NCI-H187 treated with DMSO at 0.1 percent for 48 hours (cell line): ENCODE measurements at regions not wholly inside any gene's neighbourhood (a gene's known extent, or its start where the extent isn't known, plus 50 kb on each side); places are given as distances from the start of the nearest gene placed in this dataset.

Experiments
- DNase-seq: peaks from one replicate; lab custom pipeline; 2025; lab: John Stamatoyannopoulos, UW

DNA sequence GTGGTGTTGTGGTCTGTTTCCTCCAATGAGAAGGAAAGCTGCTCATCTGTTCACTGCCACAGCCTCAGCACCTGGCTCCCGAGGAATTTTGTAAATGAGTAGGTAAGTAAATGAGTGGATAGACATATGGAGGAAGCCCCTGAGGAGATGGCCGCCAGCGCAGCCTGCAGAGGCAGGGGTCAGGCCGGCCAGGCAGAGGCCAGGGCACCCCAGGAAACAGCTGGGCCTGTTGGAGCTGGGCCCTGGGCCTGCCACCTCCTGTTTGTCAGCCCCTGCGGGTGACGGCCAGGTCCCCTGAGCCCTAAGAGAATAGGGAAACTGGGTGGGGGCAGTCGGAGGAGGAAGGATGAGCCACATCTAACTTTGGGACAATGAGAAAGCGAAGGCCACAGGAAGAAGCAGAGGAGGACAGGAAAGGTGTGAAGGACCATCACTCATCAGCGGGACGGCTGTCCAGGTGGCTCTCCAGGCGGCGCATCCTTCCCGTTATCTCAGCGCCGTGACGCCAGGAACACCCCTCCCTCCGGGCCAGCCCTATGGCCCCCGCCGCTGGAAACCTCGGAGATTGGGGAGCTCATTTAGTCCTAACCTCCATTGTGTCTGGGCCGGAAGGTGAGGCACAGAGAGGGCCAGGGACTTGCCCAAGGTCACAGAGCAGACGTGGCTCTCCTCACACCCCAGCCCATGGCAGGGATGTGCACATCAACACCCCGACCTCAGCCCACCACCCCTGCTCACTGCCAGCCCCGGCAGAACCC is 142.3 kb upstream of the UNC5B start:
- DNase-seq = no peak

DNA sequence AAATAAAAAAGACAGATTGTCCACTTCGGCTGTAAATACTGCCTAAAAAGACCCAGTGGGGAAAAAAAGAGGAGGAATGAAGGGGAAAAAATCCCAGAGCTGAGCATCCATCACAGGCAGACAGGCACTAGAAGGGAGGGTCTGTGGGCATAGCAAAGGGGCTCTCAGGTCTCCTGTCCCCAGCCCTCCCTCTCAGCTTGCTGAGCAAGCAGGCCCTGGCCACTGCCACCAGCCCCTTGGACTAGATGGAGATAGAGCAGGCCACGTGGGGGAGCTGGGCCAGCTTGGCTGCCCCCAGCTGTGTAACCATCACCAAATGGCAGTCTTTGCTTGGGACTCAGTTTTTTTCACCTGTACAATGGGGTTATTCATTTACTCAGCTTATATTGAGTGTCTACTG is 141.6 kb upstream of the UNC5B start:
- no peak for DNase-seq

DNA sequence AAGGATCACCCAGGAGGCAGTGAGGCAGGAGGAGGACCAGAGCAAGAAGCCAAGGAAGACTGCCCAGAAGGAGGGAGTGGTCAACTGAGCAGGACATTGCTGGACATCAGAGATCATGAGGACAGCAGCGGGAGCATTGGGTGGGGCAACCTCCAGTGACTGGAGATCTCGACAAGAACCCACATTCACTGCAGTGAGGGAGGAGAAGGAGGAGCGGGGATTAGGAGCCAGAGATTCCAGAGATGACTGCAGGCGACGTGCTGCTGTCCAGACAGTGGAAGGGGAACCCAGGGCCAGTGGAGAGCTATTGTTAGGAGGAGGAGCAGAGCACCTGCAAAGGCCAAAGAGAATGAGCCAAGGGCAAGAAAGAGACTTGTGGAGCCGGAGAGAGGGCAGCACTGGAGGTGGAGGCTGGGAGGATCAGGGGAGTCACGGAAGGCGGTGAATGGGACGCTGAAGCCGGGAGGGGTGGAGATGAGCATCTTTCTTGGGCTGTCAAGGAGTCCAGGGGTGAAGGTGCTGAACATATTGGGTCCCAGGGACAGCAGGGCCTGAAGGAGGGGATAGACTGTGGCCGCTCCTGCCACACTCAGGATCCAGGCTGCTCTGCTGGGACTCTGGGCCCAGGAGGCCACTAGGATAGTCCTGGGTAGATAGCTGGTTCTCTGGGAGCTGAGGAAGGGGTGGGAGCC is 140.1 kb upstream of the UNC5B start:
- no peak for DNase-seq

DNA sequence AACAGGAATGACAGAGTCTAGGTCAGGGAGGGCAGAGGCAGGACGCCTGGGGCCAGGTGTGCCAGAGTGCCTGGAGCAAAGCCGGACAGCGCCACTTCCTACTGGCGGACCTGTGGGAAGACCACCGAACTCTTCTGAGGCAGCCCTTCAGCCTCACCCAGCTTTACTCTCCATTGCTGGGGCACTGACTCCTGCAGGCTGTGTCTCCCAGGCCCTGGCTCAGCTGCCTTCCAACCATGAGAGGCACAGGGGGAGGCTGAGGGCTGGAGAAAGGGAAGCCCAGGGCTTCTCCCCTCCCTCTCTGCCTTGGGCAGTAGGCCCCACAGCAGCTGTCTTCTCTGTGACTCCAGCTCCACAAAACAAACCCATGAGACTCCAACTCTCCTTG is 139.6 kb upstream of the UNC5B start:
- DNase-seq = no peak

DNA sequence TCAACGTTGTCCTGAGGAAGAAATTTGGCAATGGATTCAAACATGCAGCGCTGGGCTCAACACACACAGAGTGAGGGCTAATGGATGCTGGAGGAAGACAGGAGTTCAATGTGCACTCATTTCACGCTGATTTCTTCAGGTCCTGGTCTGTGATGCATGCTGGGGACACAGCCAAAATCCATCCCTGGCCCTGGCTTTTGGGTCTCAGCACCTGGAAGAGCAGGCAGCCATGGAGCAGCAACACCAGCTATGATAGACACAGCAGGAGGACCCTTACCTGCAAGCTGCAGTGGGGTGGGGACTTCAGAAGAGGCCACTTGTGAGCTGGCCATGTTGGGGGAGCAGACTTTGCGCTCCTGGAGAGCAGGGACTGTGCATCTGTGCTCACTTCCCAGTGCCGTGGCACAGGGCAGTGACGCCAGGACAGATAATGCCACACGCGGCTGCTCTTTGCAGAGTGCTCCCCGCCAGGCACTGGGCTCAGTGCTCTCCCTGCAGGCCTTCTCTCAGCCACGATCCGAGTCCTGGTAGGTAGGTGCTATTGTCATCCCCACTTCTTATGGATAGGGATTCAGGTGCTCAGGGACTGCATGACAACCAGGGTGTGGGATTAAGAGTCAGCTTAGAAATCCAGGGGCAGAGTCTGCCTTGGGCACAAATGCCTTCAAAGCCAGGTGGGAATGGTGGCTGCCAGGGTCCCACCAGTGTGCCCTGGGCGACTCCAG is 138.8 kb upstream of the UNC5B start:
- no peak for DNase-seq

DNA sequence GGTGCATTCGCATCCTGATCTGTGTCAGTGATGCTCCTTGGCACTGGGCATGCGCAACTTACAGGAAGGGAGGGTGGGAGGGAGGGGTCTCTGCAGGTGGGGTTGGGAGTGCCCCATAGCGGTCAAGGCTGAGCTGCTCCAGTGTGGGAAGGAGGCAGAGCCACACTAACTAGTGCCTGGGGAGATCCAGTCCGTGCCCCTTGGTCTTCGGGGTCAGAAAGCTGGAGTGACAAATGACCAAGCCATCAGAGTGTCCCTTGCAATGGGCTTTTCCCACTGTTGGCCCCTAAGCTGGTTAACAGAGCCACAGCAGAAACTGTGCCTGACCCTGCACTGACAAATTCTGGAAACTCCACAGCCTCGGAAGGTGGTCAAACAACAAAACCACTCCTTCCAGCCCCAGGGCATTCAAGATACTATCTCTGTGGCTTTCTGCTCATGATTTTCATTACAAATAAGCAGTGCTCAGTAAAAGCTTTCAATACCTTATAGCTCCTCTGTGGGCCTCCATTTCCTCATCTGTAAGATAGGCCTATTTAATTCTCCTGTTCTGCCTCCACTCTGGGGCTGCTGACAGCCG is 138.1 kb upstream of the UNC5B start:
- DNase-seq = no peak

DNA sequence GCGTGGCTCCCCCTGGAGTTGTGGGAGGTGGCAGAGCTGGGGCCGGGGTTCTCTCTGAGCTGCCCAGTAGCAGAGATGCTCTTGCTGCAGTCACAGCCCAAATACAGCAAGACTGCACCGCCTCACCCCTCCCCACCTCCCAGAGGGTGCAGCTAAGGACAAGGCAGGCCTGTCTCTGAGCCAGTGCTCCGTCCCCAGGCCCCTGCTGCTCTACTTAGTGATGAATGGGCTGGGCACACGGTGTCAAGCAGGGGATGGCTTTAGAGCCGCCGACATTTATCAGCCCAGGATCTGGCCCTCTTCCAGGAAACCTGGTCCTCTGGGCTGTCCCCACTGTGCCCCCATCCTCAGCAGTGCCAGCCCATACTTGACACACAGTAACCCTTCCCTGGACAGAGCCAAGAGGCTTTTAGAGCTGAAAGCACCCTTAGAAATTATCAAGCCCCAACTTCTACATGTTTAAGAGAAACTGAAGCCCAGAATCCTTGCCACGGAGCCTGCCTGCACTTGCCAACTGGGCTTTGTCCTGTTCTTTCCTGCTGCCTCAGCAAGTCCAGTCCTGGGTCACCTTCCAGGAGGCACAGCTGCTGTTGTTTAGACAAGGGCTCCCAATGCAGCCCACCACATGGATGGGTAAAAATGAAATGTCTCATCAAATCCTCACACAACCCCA is 137.1 kb upstream of the UNC5B start:
- DNase-seq = no peak

DNA sequence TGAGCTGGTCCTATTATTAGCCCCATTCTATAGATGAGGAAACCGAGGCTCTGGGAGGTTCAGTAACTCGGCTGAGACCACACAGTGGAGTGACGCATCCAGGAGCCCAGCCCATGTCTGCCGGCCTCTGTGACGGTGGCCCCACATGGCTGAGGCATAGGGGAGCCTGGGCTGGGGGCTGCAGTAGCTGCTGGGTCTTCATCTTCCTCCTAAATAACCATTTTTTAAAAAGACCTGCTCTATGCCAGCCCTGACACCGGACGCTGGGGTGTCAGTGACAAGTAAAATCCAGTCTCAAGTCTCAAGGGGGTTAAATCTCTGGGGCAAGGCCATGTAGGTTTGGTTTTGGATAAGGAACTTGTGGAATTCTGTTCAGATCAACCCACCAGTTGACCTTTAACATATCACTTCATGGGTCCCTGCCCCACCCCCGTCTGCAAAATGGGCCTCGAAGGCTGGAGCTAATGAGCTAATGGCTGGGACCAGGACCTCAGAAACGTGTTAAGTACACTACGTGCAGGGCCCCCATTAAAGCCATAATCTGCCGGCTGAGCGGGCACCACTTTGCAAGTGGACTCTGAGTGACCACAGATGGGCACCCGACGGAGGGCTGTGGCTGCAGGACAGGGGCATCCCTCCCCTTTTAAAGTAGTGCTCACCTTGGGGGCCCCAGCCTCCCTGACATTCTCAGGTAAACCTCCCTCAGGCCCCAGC is 136.5 kb upstream of the UNC5B start:
- DNase-seq = no peak

DNA sequence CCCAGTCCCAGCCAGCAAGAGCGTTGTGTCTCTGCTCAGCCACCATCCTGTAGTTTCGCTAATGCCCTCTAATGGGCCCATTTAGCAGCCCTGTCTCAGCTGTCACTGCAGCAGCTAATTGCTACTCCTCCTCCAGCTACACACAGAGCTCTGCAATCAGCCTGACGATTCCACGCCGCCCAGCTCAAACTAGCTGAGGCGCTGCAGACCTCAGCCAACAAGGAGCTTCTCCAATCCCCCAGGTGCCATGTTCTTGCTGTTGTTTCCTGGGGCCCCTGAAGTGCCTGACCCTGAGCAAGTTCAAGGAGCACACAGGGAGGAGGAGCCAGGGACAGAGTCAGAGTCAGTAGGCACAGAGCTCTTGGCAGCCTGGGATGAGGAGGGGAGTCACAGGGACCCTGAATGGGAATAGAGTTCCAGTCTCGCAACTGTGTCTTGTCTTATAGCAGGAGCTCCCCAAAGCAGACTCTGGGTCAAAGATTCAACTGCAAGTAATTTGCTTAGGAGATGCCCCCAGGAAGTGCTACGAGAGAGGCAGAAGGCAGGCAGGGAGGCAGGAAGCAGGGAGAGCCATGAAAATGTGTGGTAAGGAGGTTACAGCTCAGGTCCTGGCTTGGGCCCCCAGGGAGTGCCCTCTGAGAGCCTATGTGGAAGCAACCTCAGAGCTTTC is 135.8 kb upstream of the UNC5B start:
- DNase-seq = no peak

DNA sequence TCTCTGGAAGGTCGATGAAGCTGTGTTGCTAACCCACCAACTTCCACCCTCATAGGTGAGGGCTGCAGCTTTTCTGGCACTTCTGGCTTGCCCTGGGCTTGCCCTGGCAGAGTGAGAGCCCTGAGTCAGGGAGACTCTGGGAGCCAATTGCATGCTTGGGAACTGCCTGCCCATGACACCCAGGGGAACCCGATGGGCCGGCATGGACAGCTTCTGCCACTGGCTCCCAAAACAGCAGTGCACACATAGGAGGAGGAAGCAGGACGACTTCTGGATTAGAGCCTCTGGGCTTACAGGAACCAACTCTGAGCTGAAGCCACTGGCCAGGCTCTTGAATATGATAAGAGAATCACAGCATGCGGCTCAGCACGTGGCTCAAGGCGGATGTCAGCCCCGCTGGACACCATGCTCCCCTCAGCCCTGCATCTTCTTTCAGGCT is 135.2 kb upstream of the UNC5B start:
- DNase-seq = no peak

DNA sequence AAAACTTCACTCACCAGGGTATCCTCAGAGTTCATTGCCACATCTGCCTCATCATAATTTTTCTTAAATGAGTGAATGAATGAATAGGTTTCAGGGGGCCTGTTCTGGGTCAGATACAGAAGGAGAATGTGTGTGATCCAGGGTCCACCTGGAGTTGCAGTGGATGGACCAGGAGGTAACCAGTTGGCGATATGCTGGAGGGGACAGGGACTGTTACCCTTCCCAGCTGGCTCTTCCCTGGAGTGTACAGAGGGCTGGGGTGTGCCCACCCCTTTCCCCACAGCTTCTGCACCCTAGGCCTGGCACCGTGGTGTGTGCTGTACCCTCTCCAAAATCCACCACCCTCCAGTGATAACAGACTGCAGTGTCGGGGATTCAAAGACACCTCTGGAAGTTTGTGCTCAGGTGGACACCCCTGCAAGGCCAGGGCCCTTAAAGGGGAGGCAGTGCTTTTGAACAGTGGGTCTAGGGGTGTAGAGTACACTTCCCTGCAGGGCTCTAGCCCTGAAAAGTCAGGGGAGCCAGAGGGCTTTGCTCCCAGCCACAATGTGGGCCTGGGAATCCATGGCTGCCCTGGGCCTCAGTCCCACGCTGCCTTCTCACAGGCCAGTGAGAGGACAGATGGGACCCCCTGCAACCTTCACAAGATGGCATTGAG is 134.4 kb upstream of the UNC5B start:
- DNase-seq = no peak

DNA sequence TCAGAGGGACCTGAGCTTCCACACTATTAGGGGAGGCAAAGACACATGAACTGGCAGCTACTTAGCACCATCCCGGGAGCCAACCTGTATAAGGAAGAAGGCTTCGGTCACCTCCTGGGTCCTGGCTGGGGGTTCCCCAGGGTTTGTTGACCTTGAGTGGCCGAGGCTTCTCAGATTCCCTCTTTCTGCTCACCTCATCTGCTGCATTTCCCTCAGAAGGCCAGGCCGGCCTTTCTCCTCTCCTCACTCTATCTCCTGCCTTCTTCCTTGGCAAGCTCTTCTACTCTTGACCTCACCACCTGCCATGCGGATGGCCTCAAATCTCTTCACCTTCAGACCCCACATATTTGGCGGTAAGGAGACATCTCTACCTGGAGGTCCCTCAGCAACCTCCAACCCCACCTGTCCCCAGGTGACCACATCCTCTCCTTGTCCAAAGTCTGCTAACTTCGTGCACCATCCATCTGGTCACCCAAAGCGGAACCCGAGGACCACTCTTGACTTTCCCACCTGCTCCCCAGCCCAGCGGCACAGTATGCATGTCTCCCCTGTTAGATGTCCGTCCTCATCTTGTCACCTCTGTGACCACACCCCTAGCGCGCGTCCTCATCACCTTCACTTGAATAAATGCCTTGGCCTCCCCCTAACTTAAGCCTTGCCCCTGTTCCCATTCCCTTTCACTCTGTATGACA is 133.8 kb upstream of the UNC5B start:
- no peak for DNase-seq

DNA sequence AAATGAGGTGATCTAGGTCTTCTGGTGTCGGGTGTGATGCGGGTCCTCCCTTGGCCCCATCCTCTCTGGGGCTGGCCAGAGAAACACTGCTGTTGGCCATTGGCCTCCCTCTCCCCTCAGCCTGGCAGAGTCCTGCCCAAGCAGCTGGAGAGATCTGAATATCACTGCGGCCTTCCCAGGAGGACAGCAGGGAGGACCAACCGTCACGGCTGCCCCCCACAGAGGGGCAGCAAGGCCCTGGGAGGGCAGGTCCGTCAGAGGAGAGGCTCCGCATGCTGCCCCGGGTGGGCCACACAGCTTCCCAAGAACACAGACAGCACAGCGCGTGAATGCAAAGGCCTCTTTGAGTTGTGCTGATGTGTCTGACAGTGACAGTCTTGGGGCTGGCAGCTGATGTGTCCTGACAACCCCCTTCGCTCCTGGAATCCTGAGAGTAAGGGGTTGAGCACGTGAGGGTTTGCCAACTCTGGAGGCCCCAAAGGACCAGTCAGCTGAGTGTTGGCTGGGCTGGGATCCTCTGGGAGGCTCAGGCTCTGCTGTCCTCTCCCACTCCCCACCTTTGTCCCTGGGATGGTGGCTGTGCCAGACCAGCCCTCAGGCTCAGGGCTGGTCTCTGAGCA is 132.5 kb upstream of the UNC5B start:
- DNase-seq = no peak

DNA sequence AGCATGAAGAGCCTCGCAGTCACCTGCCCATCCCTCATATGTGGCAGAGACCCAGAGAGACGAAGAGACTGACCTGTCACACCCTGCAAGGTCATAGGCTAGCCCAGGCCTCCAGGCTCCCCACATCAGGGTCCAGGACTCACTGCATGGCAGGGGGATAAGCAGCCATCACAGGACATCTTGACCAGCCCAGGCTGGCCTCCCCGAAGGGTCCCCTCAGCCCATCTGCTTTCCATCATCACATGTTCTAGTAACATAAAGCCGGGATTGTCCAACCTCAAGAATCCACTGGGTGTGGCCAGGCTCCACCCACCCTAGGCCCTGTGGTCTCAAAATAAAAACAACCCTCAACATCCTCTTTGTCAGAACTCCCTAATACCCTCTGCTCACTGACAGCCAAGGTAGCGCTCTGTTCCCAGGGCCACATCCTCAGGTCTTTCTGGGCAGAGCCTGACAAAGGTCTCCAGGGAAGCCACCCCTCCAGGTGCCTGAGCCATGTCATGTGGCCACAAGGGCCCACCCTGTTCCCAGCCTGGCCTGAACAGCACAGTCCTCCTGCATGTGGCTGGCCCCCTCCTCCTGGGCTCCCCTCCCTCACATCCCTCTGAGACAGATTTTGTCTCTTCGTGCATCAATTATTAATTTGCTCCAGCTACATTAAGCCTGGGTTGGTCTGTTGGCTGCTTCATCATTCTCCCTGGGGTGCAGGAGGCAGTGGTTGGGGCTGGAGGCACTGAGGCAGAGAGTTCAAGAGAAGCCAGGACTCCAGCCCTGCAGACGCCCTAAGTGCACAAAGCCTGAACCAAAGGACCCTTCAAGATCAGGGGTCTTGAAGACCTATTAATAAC is 131.8 kb upstream of the UNC5B start:
- no peak for DNase-seq

DNA sequence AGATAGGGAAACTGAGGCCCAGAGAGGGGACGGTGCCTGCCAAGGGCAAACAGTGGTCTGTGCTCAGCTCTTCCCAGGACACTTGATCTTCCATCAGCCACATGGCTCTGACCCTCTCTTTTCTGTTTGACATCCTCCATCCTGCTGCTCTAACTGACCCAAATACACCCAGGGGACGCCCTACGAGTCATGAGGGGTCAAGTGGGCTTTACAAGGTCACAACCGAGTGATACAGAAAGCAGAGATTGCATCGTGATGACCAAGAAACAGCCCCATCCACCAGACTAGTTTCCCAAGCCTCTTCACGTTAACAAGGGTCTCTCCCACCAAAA is 131.2 kb upstream of the UNC5B start:
- DNase-seq = no peak

DNA sequence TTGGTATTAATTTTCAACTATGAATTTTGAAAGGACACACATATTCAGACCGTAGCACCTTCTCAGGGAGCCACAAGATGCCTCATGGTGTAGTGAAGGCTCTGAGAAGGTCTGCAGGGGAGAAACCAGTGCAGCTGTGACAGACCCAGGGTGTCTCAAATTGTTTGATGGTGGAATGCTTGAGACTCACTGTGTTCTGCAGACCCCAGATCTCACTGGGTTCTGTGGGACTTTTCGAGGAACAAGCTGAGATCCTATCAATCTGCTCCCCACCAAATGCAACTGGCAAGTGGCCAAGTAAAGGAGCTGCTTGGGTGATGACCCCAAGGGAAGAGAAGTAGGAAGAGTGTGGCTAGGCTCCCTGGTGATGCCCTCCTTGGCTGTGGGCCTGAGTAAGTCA is 130.5 kb upstream of the UNC5B start:
- DNase-seq = no peak

DNA sequence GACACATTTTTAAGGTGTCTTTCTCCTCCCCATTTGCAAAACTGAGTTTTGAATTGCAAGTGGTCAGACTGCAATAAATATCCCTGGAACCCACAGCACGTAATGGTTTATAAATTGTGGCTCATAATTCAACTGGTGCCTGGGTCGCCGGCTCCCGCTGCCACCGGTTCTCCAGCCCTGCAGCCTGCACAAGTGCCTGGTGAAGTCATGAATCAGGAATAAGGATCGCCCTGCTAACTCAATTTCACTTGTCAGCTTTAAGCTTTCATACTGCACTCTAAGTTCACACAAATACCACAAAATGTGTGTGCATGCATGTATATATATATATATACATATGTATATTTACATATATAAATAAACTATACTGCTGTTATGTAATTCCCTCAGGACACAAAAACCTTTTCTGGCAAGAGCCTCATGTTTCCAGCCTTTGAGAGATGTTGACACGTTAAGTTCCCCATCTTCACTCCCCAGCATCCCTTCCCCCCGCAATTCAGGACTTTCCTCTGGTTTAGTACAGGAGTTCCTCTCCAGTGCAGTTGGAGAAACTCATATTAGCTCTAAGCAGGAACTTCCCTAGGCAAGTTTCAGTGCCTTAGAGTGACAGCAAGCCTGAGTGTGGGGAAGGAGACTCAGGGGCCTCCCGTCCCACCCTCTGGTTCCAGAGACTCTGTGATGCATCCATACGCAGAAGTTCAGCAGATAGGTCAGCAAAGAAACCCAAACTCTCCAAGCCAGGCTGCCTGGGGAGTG is 129.2 kb upstream of the UNC5B start:
- DNase-seq = no peak

DNA sequence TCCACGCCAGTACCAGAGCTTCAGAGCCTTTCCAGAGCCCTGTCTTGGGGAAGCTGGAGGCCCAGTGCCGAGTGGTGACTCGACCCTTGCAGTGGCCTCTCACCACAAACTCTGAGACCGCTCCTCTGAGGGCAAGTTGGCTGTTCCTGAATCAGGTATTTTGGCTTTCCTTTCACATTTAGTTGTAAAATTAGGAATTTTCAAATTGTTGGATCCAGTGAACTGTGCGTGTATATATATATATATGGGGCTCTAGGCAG is 128.7 kb upstream of the UNC5B start:
- no peak for DNase-seq
